K562 (cell line): ENCODE measurements at regions not wholly inside any gene's neighbourhood (a gene's known extent, or its start where the extent isn't known, plus 50 kb on each side); places are given as distances from the start of the nearest gene placed in this dataset.

Source experiments
- ATAC-seq: fragments of 200-7000 bp; cut with Tn5 transposase; 3 replicates; pipeline ENCODE4 v1.9.1; 2020; ENCODE audit warnings: moderate library complexity
- BruUV-seq: library from RNA; stranded (reverse); fragments of 400-500 nt; replicated peaks from 2 replicates; lab custom pipeline; 2021; lab: Mats Ljungman, UMichigan
- CTCF ChIA-PET: fragments of 300-600 bp; formaldehyde crosslinking; extraction: SDS; loops from one replicate; lab custom pipeline; 2021; ENCODE audit warnings: low intra/inter-chr PET ratio; lab: Yijun Ruan, JAX
- POLR2A ChIA-PET: fragments of 300-600, 350-650 bp; sonication (Branson Sonifier 250); formaldehyde crosslinking; extraction: SDS; loops from one replicate; lab custom pipeline; 2021; ENCODE audit warnings: antibody characterized with exemption, inconsistent platforms; lab: Yijun Ruan, JAX
- DNase-seq, 4 experiments: peaks; one replicate each; pipeline versions ENCODE4 v3.0.0 to v3.0.0-alpha.2; 2011 to 2018; ENCODE audit warnings: low spot score in 3 of 4, mixed read lengths in 3 of 4; ENCODE audit errors: extremely low read depth in 1 of 4
- FAIRE-seq: peaks from 2 replicates; lab custom pipeline; 2011; peaks lifted over from hg19 to GRCh38; lab: Jason Lieb, UNC
- H2AFZ ChIP-seq: 2 replicates; pipeline ENCODE4 v1.6.0; 2011; ENCODE audit warnings: low read depth, low read length, control low read depth, inconsistent platforms
- H3K27ac ChIP-seq: fragments of 200-600 bp; 3 replicates; pipeline ENCODE4 v1.8.0; 2011; ENCODE audit warnings: low read depth, mild to moderate bottlenecking, control low read depth, inconsistent platforms, low read length, moderate library complexity, mixed read lengths; ENCODE audit errors: extremely low read depth
- H3K27me3 ChIP-seq, 2 experiments: fragments of 300-600 bp in 1 of 2; 2 replicates in 1 of 2; 3 replicates in 1 of 2; pipeline versions ENCODE4 v1.6.0 to v1.8.0; 2011; ENCODE audit warnings: inconsistent platforms in 2 of 2, low read length in 2 of 2, mild to moderate bottlenecking in 1 of 2, mixed read lengths in 1 of 2, moderate library complexity in 1 of 2; ENCODE audit not compliant: control insufficient read depth in 2 of 2, insufficient read depth in 2 of 2
- H3K36me3 ChIP-seq: fragments of 300-600 bp; 3 replicates; pipeline ENCODE4 v1.8.0; 2011; ENCODE audit warnings: mild to moderate bottlenecking, low read length, inconsistent platforms; ENCODE audit not compliant: control insufficient read depth, insufficient read depth
- H3K4me1 ChIP-seq, 2 experiments: fragments of 200-600 bp in 1 of 2; replicated peaks in 1 of 2; 2 replicates in 1 of 2; 3 replicates in 1 of 2; pipeline versions ENCODE4 v1.5.1 to v1.8.0; 2011; ENCODE audit warnings: inconsistent platforms in 2 of 2, low read length in 2 of 2, mild to moderate bottlenecking in 1 of 2, mixed read lengths in 1 of 2, moderate library complexity in 1 of 2; ENCODE audit not compliant: control insufficient read depth in 2 of 2, insufficient read depth in 2 of 2
- H3K4me2 ChIP-seq: 2 replicates; pipeline ENCODE4 v1.6.1; 2011; ENCODE audit warnings: low read length, control low read depth, inconsistent platforms, mixed read lengths; ENCODE audit not compliant: insufficient read depth
- H3K4me3 ChIP-seq: fragments of 200-600 bp; sonication (generic), shearing (Covaris generic); 2 replicates; pipeline ENCODE4 v1.5.1; 2016; ENCODE audit warnings: control low read depth, inconsistent platforms
- H3K79me2 ChIP-seq: fragments of 200-600 bp; 3 replicates; pipeline ENCODE4 v1.8.0; 2011; ENCODE audit warnings: low read length, inconsistent platforms; ENCODE audit not compliant: control insufficient read depth, insufficient read depth
- H3K9ac ChIP-seq, 2 experiments: 2 replicates each; pipeline versions ENCODE4 v1.6.0 to v1.6.1; 2011; ENCODE audit warnings: low read depth in 2 of 2, low read length in 2 of 2, control low read depth in 1 of 2, inconsistent platforms in 1 of 2, mild to moderate bottlenecking in 1 of 2, mixed read lengths in 1 of 2; ENCODE audit not compliant: insufficient read depth in 1 of 2
- H3K9me1 ChIP-seq: one replicate; pipeline ENCODE4 v1.6.0; 2011; ENCODE audit warnings: inconsistent platforms, mild to moderate bottlenecking, low read length, moderate library complexity; ENCODE audit not compliant: control insufficient read depth, insufficient read depth
- H3K9me3 ChIP-seq: replicated peaks from 2 replicates; pipeline ENCODE4 v1.5.1; 2011; ENCODE audit warnings: low read depth, low read length, inconsistent platforms; ENCODE audit not compliant: control insufficient read depth, insufficient read depth
- H4K20me1 ChIP-seq: replicated peaks from 2 replicates; pipeline ENCODE4 v1.6.1; 2011; ENCODE audit warnings: low read length, inconsistent platforms, mixed read lengths; ENCODE audit not compliant: control insufficient read depth, insufficient read depth
- CREM ChIP-seq: IDR thresholded peaks from 2 replicates; pipeline ENCODE4 v1.6.1; 2014; ENCODE audit warnings: antibody characterized with exemption, low read depth
- EHMT2 ChIP-seq: fragments of 450-650 bp; IDR thresholded peaks from 2 replicates; pipeline ENCODE4 v1.6.1; 2018; ENCODE audit warnings: antibody characterized with exemption
- EWSR1 ChIP-seq: fragments of 450-650 bp; IDR thresholded peaks from 2 replicates; pipeline ENCODE4 v1.6.1; 2018; ENCODE audit warnings: borderline replicate concordance, mild to moderate bottlenecking, low read depth, moderate library complexity; ENCODE audit not compliant: partially characterized antibody
- GABPB1 ChIP-seq: sonication (generic); formaldehyde crosslinking; IDR thresholded peaks from 2 replicates; pipeline ENCODE4 v1.8.0; 2022; ENCODE audit warnings: mild to moderate bottlenecking, missing genetic modification reagents
- MAFG ChIP-seq: fragments of 450-650 bp; conservative IDR thresholded peaks from 2 replicates; pipeline ENCODE4 v1.6.1; 2016; ENCODE audit warnings: missing genetic modification characterization, missing compliant biosample characterization
- MIER1 ChIP-seq: fragments of 450-650 bp; IDR thresholded peaks from 2 replicates; pipeline ENCODE4 v1.6.1; 2016; ENCODE audit warnings: antibody characterized with exemption, mild to moderate bottlenecking, low read depth
- MTF1 ChIP-seq: fragments of 250-450 bp; sonication (Bioruptor Pico); IDR thresholded peaks from 2 replicates; pipeline ENCODE4 v1.9.0; 2021; ENCODE audit warnings: moderate library complexity, mild to moderate bottlenecking, inconsistent platforms, borderline replicate concordance
- RBM14 ChIP-seq: fragments of 200-400 bp; formaldehyde crosslinking; IDR thresholded peaks from 2 replicates; pipeline ENCODE4 v1.6.1; 2018; ENCODE audit warnings: low read depth, mild to moderate bottlenecking, low read length, moderate library complexity, borderline replicate concordance; ENCODE audit not compliant: insufficient read depth
- ZNF146 ChIP-seq: IDR thresholded peaks from one replicate; pipeline ENCODE4 v1.6.1; 2018; ENCODE audit warnings: missing compliant biosample characterization; ENCODE audit not compliant: unreplicated experiment
- ZNF75A ChIP-seq: fragments of 450-650 bp; formaldehyde crosslinking; IDR thresholded peaks from 2 replicates; pipeline ENCODE4 v1.4.0; 2020; ENCODE audit warnings: mild to moderate bottlenecking
- ZNF830 ChIP-seq: fragments of 250-450 bp; sonication (Bioruptor Pico); IDR thresholded peaks from 2 replicates; pipeline ENCODE4 v1.5.0; 2021; ENCODE audit warnings: mild to moderate bottlenecking
- WGBS: fragments of 100-300 bp; shearing (Covaris generic); methylation state at CpG from one replicate; pipeline ENCODE4 v1.1.6; 2016; ENCODE audit warnings: low coverage, mixed read lengths; ENCODE audit not compliant: insufficient coverage; ENCODE audit errors: missing lambda C conversion rate; 5-methylcytosine and 5-hydroxymethylcytosine counted together
- in situ Hi-C: fragments of 300-500 bp; cut with MboI; formaldehyde crosslinking; loops from 4 replicates; pipeline ENCODE4 v1.15.0; 2018; ENCODE audit warnings: inconsistent platforms, mixed read lengths
- intact Hi-C: fragments of 100-400 bp; cut with micrococcal nuclease; formaldehyde crosslinking; loops from 2 replicates; pipeline ENCODE4 v1.14.2; 2022
- TF ChIP-seq, protein P1 (sequence below): fragments of 450-650 bp; IDR thresholded peaks from 2 replicates; pipeline ENCODE4 v1.6.1; 2016; ENCODE audit warnings: low read depth, mild to moderate bottlenecking, moderate library complexity
- TF ChIP-seq, protein P2 (sequence below): sonication (generic); formaldehyde crosslinking; IDR thresholded peaks from 2 replicates; pipeline ENCODE4 v1.8.0; 2023; ENCODE audit warnings: mild to moderate bottlenecking, missing genetic modification reagents
- TF ChIP-seq, protein P3 (sequence below): sonication (generic); formaldehyde crosslinking; IDR thresholded peaks from 2 replicates; pipeline ENCODE4 v1.8.0; 2022; ENCODE audit warnings: mild to moderate bottlenecking, missing genetic modification reagents
- TF ChIP-seq, protein P4 (sequence below): fragments of 250-450 bp; sonication (Bioruptor Pico); IDR thresholded peaks from 2 replicates; pipeline ENCODE4 v1.9.0; 2021; ENCODE audit warnings: mild to moderate bottlenecking
- TF ChIP-seq, protein P5 (sequence below): fragments of 250-450 bp; sonication (Bioruptor Pico); IDR thresholded peaks from 2 replicates; pipeline ENCODE4 v1.4.0; 2020; ENCODE audit warnings: mild to moderate bottlenecking, moderate library complexity

DNA sequence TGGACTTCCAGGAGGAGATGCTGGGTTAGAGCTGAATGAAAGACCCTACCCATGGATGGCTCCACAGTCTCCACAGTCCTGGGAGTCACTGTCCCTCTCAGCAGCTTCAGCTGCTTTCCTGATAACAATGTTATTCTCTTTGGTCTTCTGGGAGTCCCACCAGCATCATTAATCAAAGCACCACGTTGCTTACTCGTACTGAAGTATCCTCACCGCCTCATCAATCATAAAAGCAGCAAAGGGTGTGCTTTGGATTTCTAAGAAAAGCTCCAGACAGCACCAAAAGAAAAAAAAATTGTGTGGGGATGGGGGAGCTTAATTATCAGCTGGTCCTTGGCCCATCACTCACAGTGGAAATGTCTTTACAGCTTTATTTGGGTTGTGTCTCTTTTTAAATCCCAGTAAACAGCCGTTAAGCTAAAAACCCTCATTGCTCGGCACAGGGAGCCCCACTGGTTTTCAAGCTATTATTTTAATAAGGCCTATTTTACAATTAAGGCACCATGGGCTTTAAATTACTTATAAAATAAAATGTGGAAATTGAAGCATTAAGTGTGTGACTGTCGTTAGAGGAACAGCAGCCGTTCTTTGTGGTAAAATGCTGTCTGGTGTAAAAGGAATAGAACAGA, 538.0 kb downstream of the EBF1 start:
- no peaks in the 10 kb centered on the region for H3K4me1 ChIP-seq
- WGBS = 2% methylated on average over 7 of the region's 7 CpGs
- H3K4me3 ChIP-seq = no peak overlapping the region
- no peaks in the 10 kb centered on the region for H4K20me1 ChIP-seq
- H2AFZ ChIP-seq = no peak overlapping the region
- CTCF ChIA-PET = no interaction called here
- POLR2A ChIA-PET = no interaction called here
- H3K9ac ChIP-seq = no peak overlapping the region
- BruUV-seq = no TSS peak
- FAIRE-seq (no peak), DNase-seq (no peak), ATAC-seq (no peak)
- H3K4me2 ChIP-seq = no peak overlapping the region
- in situ Hi-C loops = no loop called here
- H3K36me3 ChIP-seq = no peaks in the 10 kb centered on the region
- H3K9me1 ChIP-seq = no peaks in the 10 kb centered on the region
- H3K79me2 ChIP-seq = no peaks in the 10 kb centered on the region
- H3K27me3 ChIP-seq = no peaks in the 10 kb centered on the region
- no peaks in the 10 kb centered on the region for H3K9me3 ChIP-seq
- intact Hi-C loops = no loop called here
- H3K27ac ChIP-seq = no peak overlapping the region
- TF ChIP-seq, protein P1, sequence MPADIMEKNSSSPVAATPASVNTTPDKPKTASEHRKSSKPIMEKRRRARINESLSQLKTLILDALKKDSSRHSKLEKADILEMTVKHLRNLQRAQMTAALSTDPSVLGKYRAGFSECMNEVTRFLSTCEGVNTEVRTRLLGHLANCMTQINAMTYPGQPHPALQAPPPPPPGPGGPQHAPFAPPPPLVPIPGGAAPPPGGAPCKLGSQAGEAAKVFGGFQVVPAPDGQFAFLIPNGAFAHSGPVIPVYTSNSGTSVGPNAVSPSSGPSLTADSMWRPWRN = no peak
- TF ChIP-seq MIER1 (no peak), MAFG (tag) (no peak), EHMT2 (no peak), GABPB1 (CRISPR knock-in tag) (no peak), MTF1 (CRISPR knock-in tag) (no peak), RBM14 (no peak), EWSR1 (no peak), ZNF75A (CRISPR knock-in tag) (no peak), ZNF146 (CRISPR knock-in tag) (no peak), ZNF830 (CRISPR knock-in tag) (no peak), CREM (no peak)
- TF ChIP-seq, protein P2, sequence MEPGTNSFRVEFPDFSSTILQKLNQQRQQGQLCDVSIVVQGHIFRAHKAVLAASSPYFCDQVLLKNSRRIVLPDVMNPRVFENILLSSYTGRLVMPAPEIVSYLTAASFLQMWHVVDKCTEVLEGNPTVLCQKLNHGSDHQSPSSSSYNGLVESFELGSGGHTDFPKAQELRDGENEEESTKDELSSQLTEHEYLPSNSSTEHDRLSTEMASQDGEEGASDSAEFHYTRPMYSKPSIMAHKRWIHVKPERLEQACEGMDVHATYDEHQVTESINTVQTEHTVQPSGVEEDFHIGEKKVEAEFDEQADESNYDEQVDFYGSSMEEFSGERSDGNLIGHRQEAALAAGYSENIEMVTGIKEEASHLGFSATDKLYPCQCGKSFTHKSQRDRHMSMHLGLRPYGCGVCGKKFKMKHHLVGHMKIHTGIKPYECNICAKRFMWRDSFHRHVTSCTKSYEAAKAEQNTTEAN (CRISPR knock-in tag) = no peak
- TF ChIP-seq, protein P3, sequence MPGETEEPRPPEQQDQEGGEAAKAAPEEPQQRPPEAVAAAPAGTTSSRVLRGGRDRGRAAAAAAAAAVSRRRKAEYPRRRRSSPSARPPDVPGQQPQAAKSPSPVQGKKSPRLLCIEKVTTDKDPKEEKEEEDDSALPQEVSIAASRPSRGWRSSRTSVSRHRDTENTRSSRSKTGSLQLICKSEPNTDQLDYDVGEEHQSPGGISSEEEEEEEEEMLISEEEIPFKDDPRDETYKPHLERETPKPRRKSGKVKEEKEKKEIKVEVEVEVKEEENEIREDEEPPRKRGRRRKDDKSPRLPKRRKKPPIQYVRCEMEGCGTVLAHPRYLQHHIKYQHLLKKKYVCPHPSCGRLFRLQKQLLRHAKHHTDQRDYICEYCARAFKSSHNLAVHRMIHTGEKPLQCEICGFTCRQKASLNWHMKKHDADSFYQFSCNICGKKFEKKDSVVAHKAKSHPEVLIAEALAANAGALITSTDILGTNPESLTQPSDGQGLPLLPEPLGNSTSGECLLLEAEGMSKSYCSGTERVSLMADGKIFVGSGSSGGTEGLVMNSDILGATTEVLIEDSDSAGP = no peak
- TF ChIP-seq, protein P4, sequence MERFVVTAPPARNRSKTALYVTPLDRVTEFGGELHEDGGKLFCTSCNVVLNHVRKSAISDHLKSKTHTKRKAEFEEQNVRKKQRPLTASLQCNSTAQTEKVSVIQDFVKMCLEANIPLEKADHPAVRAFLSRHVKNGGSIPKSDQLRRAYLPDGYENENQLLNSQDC (CRISPR knock-in tag) = no peak
- TF ChIP-seq, protein P5, sequence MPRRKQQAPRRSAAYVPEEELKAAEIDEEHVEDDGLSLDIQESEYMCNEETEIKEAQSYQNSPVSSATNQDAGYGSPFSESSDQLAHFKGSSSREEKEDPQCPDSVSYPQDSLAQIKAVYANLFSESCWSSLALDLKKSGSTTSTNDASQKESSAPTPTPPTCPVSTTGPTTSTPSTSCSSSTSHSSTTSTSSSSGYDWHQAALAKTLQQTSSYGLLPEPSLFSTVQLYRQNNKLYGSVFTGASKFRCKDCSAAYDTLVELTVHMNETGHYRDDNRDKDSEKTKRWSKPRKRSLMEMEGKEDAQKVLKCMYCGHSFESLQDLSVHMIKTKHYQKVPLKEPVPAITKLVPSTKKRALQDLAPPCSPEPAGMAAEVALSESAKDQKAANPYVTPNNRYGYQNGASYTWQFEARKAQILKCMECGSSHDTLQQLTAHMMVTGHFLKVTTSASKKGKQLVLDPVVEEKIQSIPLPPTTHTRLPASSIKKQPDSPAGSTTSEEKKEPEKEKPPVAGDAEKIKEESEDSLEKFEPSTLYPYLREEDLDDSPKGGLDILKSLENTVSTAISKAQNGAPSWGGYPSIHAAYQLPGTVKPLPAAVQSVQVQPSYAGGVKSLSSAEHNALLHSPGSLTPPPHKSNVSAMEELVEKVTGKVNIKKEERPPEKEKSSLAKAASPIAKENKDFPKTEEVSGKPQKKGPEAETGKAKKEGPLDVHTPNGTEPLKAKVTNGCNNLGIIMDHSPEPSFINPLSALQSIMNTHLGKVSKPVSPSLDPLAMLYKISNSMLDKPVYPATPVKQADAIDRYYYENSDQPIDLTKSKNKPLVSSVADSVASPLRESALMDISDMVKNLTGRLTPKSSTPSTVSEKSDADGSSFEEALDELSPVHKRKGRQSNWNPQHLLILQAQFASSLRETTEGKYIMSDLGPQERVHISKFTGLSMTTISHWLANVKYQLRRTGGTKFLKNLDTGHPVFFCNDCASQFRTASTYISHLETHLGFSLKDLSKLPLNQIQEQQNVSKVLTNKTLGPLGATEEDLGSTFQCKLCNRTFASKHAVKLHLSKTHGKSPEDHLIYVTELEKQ = no peak
